Activated CD8-positive, alpha-beta memory T cell treated with anti-CD3 and anti-CD28 coated beads for 36 hours (primary cell): ENCODE measurements at regions not wholly inside any gene's neighbourhood (a gene's known extent, or its start where the extent isn't known, plus 50 kb on each side); places are given as distances from the start of the nearest gene placed in this dataset.
"Not testable (repeated sequence)": the region's sequence is repeated elsewhere in the genome, so short reads cannot be mapped to it uniquely, and the experiment has no call there.

Experiments
- CTCF ChIA-PET: fragments of 350-600 bp; sonication (Branson Sonifier 250); formaldehyde crosslinking; loops from one replicate; lab custom pipeline; 2021; ENCODE audit warnings: antibody characterized with exemption; lab: Charles Lee
- POLR2A ChIA-PET: fragments of 350-600 bp; sonication (Branson Sonifier 250); formaldehyde crosslinking; loops from one replicate; lab custom pipeline; 2021; ENCODE audit warnings: antibody characterized with exemption; lab: Charles Lee

- POLR2A ChIA-PET = no interaction called here
- CTCF ChIA-PET = no interaction called here
These were observed 201.5 kb upstream of the ECI2 start for GRCh38 chr6:4336778-4337442.

- POLR2A ChIA-PET = no interaction called here
These were observed 200.7 kb upstream of the ECI2 start for GRCh38 chr6:4336084-4336483.

GRCh38 chr6:4334158-4334740 is 198.9 kb upstream of the ECI2 start:
- CTCF ChIA-PET, POLR2A ChIA-PET: not testable (repeated sequence)

More at GRCh38 chr6:4336084-4336483, 200.7 kb upstream of the ECI2 start:
- CTCF ChIA-PET = no interaction called here

GRCh38 chr6:4327841-4328240 is 192.5 kb upstream of the ECI2 start:
- CTCF ChIA-PET = no interaction called here
- POLR2A ChIA-PET = no interaction called here

- CTCF ChIA-PET = no interaction called here
- POLR2A ChIA-PET = no interaction called here
These were observed 189.4 kb upstream of the ECI2 start for GRCh38 chr6:4324746-4325145.

- CTCF ChIA-PET = no interaction called here
- POLR2A ChIA-PET = no interaction called here
These were observed 187.9 kb upstream of the ECI2 start for GRCh38 chr6:4323322-4323721.

GRCh38 chr6:4322846-4323309 is 187.5 kb upstream of the ECI2 start:
- ChIA-PET CTCF (no interaction called here), POLR2A (no interaction called here)

- CTCF ChIA-PET = no interaction called here
- POLR2A ChIA-PET = no interaction called here
These were observed 186.9 kb upstream of the ECI2 start for GRCh38 chr6:4322134-4322845.

- CTCF ChIA-PET = no interaction called here
- POLR2A ChIA-PET = no interaction called here
These were observed 185.5 kb upstream of the ECI2 start for GRCh38 chr6:4320860-4321259.

- POLR2A ChIA-PET = no interaction called here
- CTCF ChIA-PET = no interaction called here
These were observed 184.8 kb upstream of the ECI2 start for GRCh38 chr6:4319981-4320683.

GRCh38 chr6:4318321-4318720 is 182.9 kb upstream of the ECI2 start:
- ChIA-PET CTCF (no interaction called here), POLR2A (no interaction called here)

GRCh38 chr6:4316867-4317400 is 181.6 kb upstream of the ECI2 start:
- POLR2A ChIA-PET = no interaction called here
- CTCF ChIA-PET = no interaction called here

- ChIA-PET POLR2A (no interaction called here), CTCF (no interaction called here)
These were observed 178.9 kb upstream of the ECI2 start for GRCh38 chr6:4314201-4314707.

- ChIA-PET POLR2A (no interaction called here), CTCF (no interaction called here)
These were observed 177.8 kb upstream of the ECI2 start for GRCh38 chr6:4313044-4313686.

- CTCF ChIA-PET = no interaction called here
- POLR2A ChIA-PET = no interaction called here
These were observed 176.8 kb upstream of the ECI2 start for GRCh38 chr6:4311976-4312860.

GRCh38 chr6:4309540-4309939 is 174.2 kb upstream of the ECI2 start:
- CTCF ChIA-PET = no interaction called here

GRCh38 chr6:4308364-4308763 is 173.0 kb upstream of the ECI2 start:
- POLR2A ChIA-PET = no interaction called here
- CTCF ChIA-PET = no interaction called here

More at GRCh38 chr6:4309540-4309939, 174.2 kb upstream of the ECI2 start:
- POLR2A ChIA-PET = no interaction called here

GRCh38 chr6:4304927-4305455 is 169.6 kb upstream of the ECI2 start:
- ChIA-PET POLR2A (no interaction called here), CTCF (no interaction called here)
